ENCODE measurements at regions not wholly inside any gene's neighbourhood (a gene's known extent, or its start where the extent isn't known, plus 50 kb on each side); places are given as distances from the start of the nearest gene placed in this dataset.
"Not testable (repeated sequence)": the region's sequence is repeated elsewhere in the genome, so short reads cannot be mapped to it uniquely, and the experiment has no call there.

GRCh38 chr17:54180950-54181349 is 358.2 kb downstream of the KIF2B start:
- no peak for DNase-seq (ENCODE audit: low read depth, low spot score)
- TF ChIP-seq CTCF (IDR thresholded peaks at IDR 0.05; ENCODE audit: low read depth, low read length) = no peak
- in situ Hi-C loops (cut with HindIII; ENCODE audit: low sequenced_read_pairs) = no loop called here
- H3K4me3 ChIP-seq (ENCODE audit: low read depth, low read length) = no peak overlapping the region

DNA sequence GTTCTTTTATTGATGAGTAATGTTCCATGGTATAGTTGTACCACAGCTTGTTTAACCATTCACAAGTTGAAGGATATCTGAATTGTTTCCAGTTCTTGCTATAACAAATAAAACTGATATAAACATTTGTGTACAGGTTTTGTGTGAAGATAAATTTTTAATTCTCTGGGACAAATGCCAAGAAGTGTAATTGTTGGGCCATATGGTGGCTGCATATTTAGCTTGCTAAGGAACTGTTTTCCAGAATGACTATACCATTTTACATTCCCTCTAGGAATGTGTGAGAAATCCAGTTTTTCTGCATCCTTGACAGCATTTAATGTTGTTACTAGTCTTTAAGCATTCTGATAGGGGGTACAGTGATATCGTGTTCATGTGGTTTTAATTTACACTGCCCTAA is 368.5 kb downstream of the KIF2B start:
- no peak overlapping the region for H3K4me3 ChIP-seq (ENCODE audit: low read depth, low read length)
- in situ Hi-C loops (cut with HindIII; ENCODE audit: low sequenced_read_pairs) = no loop called here
- TF ChIP-seq CTCF (IDR thresholded peaks at IDR 0.05; ENCODE audit: low read depth, low read length) = no peak
- DNase-seq (ENCODE audit: low read depth, low spot score) = no peak

DNA sequence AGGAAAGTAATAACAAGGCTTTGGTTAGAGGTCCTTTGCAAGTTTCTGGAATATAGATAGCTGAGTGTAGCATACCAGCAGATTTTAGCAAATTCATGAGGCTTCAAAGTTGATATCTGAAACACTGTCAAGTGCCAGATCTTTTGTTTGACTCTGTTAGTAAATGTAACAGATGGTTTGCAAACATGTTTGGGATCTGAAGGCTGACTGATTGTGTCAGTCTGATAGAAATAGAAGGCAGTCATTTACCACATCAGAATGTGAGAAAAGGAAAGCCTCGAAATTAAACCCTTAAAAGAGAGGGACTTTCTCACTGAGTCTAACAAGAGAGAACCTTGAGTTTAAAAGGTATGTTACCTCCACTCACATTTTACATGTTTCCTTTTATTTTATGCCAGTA is 371.5 kb downstream of the KIF2B start:
- no peak overlapping the region for H3K4me3 ChIP-seq (ENCODE audit: low read depth, low read length)
- in situ Hi-C loops (cut with HindIII; ENCODE audit: low sequenced_read_pairs) = no loop called here
- DNase-seq (ENCODE audit: low read depth, low spot score) = no peak
- no peak for TF ChIP-seq CTCF (IDR thresholded peaks at IDR 0.05; ENCODE audit: low read depth, low read length)

DNA sequence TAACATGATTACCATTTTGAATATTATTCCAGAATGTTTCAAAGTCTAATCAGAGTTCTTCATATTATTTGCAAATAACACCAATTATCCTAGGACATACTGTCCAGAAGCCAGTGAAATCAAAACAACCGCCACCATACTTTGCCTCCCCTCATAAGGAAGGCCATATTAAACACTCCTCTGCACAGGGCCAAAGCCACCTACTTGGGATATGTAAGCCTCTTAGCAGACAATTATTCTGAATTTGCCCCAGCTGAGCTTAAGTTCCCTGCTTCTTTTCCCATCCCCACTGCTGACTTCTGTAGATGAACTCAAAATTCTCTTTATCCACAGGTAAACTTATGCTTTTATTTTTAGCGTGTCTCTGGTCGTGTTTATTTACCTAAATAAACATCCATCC is 374.0 kb downstream of the KIF2B start:
- in situ Hi-C loops (cut with HindIII; ENCODE audit: low sequenced_read_pairs) = no loop called here
- no peak for TF ChIP-seq CTCF (IDR thresholded peaks at IDR 0.05; ENCODE audit: low read depth, low read length)
- H3K4me3 ChIP-seq (ENCODE audit: low read depth, low read length) = no peak overlapping the region
- no peak for DNase-seq (ENCODE audit: low read depth, low spot score)

GRCh38 chr17:54201380-54201779 is 378.7 kb downstream of the KIF2B start:
- in situ Hi-C loops (cut with HindIII; ENCODE audit: low sequenced_read_pairs) = not testable (repeated sequence)

GRCh38 chr17:54220829-54221228 is 398.1 kb downstream of the KIF2B start:
- no peak for DNase-seq (ENCODE audit: low read depth, low spot score)
- no peak for TF ChIP-seq CTCF (IDR thresholded peaks at IDR 0.05; ENCODE audit: low read depth, low read length)
- in situ Hi-C loops (cut with HindIII; ENCODE audit: low sequenced_read_pairs) = no loop called here
- H3K4me3 ChIP-seq (ENCODE audit: low read depth, low read length) = no peak overlapping the region

More at GRCh38 chr17:54201380-54201779, 378.7 kb downstream of the KIF2B start:
- not testable (repeated sequence) for DNase-seq (ENCODE audit: low read depth, low spot score); H3K4me3 ChIP-seq (ENCODE audit: low read depth, low read length)

DNA sequence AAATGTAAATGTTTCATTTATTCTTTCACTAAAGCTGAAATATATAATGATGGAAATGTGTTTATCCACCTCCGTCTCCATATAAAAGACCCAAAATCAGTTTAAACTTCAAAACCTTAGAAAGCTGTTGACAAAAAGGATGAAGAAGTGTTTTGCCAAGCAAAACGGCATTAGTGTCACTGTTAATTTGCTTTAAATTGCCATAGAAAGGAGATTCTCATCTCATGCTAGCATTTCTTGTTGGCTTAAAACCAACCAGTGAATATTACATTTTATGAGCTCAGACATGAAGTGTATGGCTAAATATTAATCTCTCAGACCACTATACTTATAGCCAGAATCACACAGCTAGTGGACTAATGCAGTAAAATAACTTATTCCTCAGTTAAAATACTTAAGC is 398.8 kb downstream of the KIF2B start:
- no peak overlapping the region for H3K4me3 ChIP-seq (ENCODE audit: low read depth, low read length)
- DNase-seq (ENCODE audit: low read depth, low spot score) = no peak
- in situ Hi-C loops (cut with HindIII; ENCODE audit: low sequenced_read_pairs) = no loop called here
- TF ChIP-seq CTCF (IDR thresholded peaks at IDR 0.05; ENCODE audit: low read depth, low read length) = no peak

All from astrocyte of the spinal cord (primary cell).